Retinal pigment epithelial cell (primary cell): ENCODE measurements at regions not wholly inside any gene's neighbourhood (a gene's known extent, or its start where the extent isn't known, plus 50 kb on each side); places are given as distances from the start of the nearest gene placed in this dataset.

ENCODE experiments used
- DNase-seq: peaks from one replicate; pipeline ENCODE4 v3.0.0-alpha.2; 2010; ENCODE audit warnings: low read depth
- H3K4me3 ChIP-seq: 2 replicates; pipeline ENCODE4 v1.5.1; 2011; ENCODE audit warnings: mild to moderate bottlenecking, low read length, control low read depth, moderate library complexity
- CTCF ChIP-seq: conservative IDR thresholded peaks from 2 replicates; pipeline ENCODE4 v1.5.1; 2011; ENCODE audit warnings: low read depth, low read length, control low read depth, inconsistent platforms

DNA sequence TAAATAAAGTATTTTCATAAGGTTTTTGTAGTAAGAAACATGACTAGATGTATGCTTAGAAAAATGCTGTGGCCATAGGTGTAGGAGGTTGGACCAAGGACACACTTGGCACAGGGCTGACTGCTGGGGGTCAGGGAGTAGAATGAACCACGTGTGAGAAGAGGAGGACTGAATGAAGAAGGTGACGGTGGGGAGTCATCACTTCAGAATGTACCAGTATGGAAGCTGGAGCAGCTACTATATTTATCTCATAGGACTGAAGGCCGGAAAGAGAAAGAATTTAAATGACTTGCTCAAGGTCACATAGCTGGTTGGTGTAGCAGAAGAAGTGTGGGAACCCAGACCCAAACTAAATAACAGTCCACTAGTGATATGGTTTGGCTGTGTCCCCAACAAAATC lies 79.8 kb upstream of the HAO2 start:
- TF ChIP-seq CTCF = no peak

GRCh38 chr1:119290297-119290696 lies 78.3 kb upstream of the HAO2 start:
- no peak for TF ChIP-seq CTCF
- DNase-seq = no peak
- no peak overlapping the region for H3K4me3 ChIP-seq

More for the DNA sequence above, 79.8 kb upstream of the HAO2 start:
- H3K4me3 ChIP-seq = no peak overlapping the region
- DNase-seq = no peak

- DNase-seq = no peak
- no peak for TF ChIP-seq CTCF
Observed at GRCh38 chr1:119291611-119292206, 76.9 kb upstream of the HAO2 start.

GRCh38 chr1:119293797-119294196 lies 74.8 kb upstream of the HAO2 start:
- no peak for DNase-seq
- TF ChIP-seq CTCF = no peak
- H3K4me3 ChIP-seq = no peak overlapping the region

More at GRCh38 chr1:119291611-119292206, 76.9 kb upstream of the HAO2 start:
- H3K4me3 ChIP-seq = no peak overlapping the region

- TF ChIP-seq CTCF = no peak
- no peak overlapping the region for H3K4me3 ChIP-seq
- DNase-seq = no peak
Observed at GRCh38 chr1:119294199-119294598, 74.4 kb upstream of the HAO2 start.

GRCh38 chr1:119294722-119295121 lies 73.9 kb upstream of the HAO2 start:
- TF ChIP-seq CTCF = no peak
- H3K4me3 ChIP-seq = no peak overlapping the region
- DNase-seq = no peak

- no peak overlapping the region for H3K4me3 ChIP-seq
- no peak for DNase-seq
Observed at GRCh38 chr1:119298687-119299303, 69.8 kb upstream of the HAO2 start.

More at GRCh38 chr1:119298687-119299303, 69.8 kb upstream of the HAO2 start:
- no peak for TF ChIP-seq CTCF
